ENCODE measurements at regions not wholly inside any gene's neighbourhood (a gene's known extent, or its start where the extent isn't known, plus 50 kb on each side); places are given as distances from the start of the nearest gene placed in this dataset.

GRCh38 chr20:12886618-12887363 is 122.0 kb upstream of the SPTLC3 start:
- TF ChIP-seq POLR2A (IDR thresholded peaks at IDR 0.05) (no peak), CTCF (IDR thresholded peaks at IDR 0.05) (no peak)
